ENCODE measurements at regions not wholly inside any gene's neighbourhood (a gene's known extent, or its start where the extent isn't known, plus 50 kb on each side); places are given as distances from the start of the nearest gene placed in this dataset.
"Not testable (repeated sequence)": the region's sequence is repeated elsewhere in the genome, so short reads cannot be mapped to it uniquely, and the experiment has no call there.

- peak; percentile 58 for DNase-seq (ENCODE audit: low spot score)
Observed at GRCh38 chr5:42949348-42950115, 90.6 kb downstream of the ANXA2R start.

DNA sequence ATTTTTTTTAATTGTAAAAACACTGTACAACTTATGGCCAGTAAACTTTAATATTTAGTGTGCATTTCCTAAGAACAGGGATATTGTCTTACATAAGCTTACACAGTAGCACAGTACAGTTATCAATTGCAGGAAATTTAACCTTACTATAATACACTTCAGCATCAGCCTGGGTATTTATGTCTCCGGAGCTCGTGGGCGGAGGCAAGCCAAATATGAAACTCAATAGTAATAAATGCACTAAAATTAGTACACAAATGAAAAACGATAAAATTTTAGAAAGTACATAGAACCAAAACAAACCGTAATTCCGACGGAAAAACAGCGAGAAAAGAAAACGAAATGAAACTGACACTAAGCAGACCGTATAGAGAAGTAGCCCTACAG is 91.2 kb downstream of the ANXA2R start:
- no peak for DNase-seq (ENCODE audit: low spot score)

GRCh38 chr5:42944989-42945388 is 95.1 kb downstream of the ANXA2R start:
- no peak for DNase-seq (ENCODE audit: low spot score)

- DNase-seq (ENCODE audit: low spot score), result no peak
Observed at GRCh38 chr5:42943931-42944631, 96.0 kb downstream of the ANXA2R start.

DNA sequence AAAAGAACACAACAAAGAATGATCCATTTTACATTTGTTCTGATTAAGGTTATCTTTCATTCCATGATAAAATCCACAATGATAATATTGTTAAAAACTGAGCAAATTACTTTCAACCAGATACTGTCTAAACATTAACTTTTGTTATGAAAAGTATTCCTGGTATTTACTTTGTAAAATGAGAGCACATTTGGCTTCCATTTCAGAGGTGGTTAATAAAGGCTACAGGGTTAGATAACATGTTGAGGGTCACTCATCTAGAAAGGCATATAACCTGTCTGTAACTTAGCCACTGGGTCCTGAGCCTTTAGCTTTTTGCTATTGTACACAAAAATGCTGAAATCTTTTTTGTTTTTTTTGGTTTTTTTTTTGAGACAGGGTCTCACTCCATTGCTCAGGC is 99.3 kb downstream of the ANXA2R start:
- no peak for DNase-seq (ENCODE audit: low spot score)

DNA sequence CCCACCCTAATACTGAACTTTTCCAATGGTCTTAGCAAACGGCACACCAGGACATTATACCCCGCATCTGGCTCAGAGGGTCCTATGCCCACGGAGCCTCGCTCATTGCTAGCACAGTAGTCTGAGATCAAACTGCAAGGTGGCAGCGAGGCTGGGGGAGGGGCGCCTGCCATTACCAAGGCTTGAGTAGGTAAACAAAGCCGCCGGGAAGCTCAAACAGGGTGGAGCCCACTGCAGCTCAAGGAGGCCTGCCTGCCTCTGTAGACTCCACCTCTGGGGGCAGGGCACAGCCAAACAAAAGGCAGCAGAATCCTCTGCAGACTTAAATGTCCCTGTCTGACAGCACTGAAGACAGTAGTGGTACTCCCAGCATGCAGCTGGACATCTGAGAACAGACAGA is 108.1 kb downstream of the ANXA2R start:
- not testable (repeated sequence) for DNase-seq (ENCODE audit: low spot score)

DNA sequence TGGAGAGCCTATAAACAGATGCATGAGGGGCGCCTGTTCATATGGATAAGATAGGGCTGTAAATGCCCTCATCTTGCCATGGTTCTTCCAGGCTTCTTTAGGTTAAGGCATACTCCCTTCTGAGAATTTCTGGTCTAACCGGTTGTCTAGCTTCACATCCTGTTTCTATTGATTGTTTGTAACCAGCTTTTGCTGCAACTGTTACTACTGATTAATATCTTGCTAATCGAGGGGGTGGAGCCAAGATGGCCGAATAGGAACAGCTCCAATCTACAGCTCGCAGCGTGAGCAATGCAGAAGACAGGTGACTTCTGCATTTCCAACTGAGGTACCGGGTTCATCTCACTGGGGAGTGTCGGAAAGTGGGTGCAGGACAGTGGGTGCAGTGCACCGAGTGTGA is 108.7 kb downstream of the ANXA2R start:
- not testable (repeated sequence) for DNase-seq (ENCODE audit: low spot score)

DNA sequence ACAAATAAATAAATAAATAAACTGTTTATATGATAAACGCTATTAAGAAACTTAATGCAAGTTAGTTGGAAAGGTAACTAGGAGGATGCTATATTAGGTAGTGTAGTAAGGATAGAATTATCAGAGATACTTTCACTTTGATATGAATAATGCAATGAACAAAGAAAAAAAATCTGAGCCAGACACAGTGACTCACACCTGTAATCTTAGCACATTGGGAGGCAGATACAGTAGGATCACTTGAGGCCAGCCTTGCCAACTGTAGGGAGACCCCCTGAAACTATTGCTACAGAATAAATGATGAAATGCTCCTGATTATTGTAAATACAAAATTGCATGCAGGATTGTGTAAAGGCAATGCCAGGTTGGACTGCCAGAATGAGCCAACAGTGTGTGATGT is 109.2 kb downstream of the ANXA2R start:
- no peak for DNase-seq (ENCODE audit: low spot score)

DNA sequence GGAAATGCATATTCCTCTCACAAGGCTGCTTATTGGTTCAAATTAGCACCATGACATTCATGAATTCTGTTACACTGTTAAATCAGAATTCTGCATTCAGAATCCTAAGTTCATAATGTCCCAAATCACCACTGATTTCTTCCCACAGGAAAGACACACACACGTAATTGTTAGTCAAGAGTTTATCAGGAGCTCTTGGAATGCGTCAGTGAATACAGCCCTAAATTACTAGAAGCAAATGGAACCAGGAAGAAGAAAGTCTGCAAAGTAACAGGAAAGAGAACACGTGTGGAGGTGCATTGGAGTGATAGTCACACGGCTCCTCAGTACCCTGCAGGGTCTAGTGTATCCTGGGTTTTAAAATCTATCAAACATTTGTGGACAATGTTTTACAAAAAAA is 110.2 kb downstream of the ANXA2R start:
- no peak for DNase-seq (ENCODE audit: low spot score)

GRCh38 chr5:42927730-42928129 is 112.4 kb downstream of the ANXA2R start:
- no peak for DNase-seq (ENCODE audit: low spot score)

GRCh38 chr5:42924686-42925085 is 113.0 kb upstream of the SELENOP start:
- DNase-seq (ENCODE audit: low spot score), result no peak

GRCh38 chr5:42924226-42924625 is 112.5 kb upstream of the SELENOP start:
- no peak for DNase-seq (ENCODE audit: low spot score)

DNA sequence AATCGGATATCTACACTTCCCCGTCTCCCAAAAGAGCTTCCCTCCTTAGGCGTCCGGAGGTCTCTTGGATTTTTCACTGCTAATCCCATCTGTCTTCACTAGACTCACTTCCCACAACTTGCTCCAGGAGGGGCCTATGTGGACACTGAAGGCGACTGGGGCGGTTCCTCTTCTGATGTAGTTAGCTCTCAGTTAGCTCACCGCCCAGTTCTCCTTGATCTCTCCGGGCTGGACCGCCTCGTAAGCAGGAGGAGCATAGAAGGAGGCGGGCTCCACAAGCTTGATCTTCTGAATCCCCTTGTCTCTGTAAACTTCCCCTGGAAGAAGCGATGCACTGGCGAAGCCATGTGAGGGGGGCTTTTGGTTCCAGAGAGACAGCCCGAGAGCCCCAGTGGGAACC is 112.0 kb upstream of the SELENOP start:
- no peak for DNase-seq (ENCODE audit: low spot score)

DNA sequence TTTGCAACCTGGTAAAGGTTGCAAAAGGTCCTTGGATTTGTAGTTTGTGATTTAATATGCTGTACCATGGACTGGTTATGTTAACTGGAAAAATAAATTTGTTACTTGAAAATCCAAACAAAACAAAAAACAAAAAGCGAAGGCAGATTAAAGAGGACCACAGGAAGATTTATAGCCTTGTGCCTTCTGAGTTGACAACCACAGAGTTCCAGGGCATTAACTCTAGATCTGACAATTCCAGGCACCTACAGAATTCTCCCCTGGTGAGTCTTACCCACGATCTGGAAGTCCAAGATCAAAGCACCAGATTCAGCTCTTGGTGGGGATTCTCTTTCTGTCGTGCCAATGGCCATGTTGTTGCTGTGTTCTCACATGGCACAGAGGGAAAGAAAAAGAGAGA is 107.9 kb upstream of the SELENOP start:
- no peak for DNase-seq (ENCODE audit: low spot score)

DNA sequence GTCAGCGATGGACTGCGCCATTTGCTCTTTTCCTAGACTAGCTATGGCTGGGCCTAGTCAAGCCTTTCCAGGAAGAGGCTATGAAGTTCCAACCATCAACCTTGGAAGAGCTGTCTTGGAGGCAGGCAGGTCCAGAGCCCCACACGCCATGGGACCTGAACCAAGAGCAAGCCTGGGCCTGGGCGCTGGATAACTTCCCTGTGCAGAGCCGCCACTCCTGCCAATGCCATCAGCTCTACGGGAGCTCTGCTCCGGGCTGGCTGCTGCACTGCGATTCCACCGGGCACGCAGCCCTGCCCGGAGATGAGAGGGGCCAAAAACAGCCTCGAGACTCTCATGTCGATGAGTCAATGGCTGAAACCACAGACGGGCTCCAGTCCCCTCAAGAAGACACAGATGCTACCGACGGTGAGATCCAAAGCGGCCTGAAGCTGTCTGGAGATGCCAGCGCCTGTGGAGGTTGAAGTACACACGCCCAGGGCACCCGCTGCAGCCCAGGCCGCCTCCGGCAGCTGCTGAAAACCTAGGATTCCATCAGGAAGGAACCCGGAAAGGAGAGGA is 103.7 kb upstream of the SELENOP start:
- no peak for DNase-seq (ENCODE audit: low spot score)

- no peak for DNase-seq (ENCODE audit: low spot score)
Observed at GRCh38 chr5:42912184-42912798, 100.6 kb upstream of the SELENOP start.

DNA sequence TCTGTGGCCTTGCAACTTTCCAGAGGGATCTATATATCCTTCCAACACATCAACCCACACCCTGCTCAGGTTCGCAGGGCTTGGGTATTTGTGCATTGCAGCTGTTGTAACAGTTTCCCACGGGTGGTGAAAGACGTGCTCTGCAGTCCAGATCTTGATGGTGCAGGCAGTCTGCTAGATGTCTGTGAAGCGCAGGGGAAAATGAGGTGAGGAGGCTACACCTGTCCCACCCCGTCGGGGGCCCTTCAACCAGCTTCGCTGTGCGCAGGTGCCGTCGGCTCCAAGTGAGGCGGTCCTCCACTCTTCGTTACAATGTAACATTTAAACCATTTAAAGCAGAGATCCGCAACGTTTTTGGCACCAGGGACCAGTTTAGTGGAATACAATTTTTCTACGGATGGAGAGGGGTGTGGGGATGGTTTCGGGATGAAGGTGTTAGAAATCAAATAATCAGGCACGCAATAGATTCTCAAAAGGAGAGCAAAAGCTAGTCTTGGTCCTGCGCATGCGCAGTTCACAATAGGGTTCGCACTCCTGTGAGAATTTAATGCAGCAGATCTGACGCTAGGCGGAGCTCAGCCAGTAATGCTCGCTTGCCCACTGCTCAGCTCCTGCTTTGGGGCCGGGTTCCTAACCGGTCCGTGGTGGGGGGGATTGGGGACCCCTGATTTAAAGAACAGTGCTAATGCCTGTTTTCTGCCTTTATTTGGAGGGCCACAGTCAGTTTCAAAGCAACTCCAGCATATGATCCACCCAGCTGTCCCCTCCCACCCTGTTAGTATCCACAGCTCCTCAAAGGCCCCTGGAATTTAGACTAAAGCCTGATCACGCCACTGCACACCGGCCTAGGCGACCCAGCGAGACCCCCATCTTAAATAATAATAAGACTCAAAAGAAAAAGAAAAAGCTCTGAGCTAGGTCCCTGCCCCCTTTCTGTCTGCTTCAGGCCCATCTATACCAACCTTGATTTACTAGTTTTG is 97.1 kb upstream of the SELENOP start:
- peak; percentile 90 for DNase-seq (ENCODE audit: low spot score)

- DNase-seq (ENCODE audit: low spot score), result no peak
Observed at GRCh38 chr5:42908086-42908485, 96.4 kb upstream of the SELENOP start.

DNA sequence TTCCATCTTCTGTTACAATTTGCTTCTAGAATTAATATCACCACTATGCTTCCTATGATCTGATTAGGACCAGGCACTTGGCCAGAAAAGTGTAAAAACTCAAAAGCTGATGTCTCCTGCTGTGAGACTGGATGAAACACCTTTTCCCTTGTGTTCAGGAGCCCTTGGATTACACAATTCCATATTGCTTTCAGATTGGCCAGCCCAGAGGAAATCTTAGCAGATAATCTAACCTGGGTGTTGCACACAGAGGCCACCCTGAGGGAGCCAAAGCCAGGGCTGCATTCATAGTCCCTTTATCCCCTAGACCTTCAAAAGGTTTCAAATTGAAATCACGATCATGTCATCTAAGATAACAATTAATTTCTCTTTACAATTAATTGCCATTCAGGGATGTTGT is 94.1 kb upstream of the SELENOP start:
- no peak for DNase-seq (ENCODE audit: low spot score)

GRCh38 chr5:42900734-42901133 is 89.0 kb upstream of the SELENOP start:
- DNase-seq (ENCODE audit: low spot score), result no peak

DNA sequence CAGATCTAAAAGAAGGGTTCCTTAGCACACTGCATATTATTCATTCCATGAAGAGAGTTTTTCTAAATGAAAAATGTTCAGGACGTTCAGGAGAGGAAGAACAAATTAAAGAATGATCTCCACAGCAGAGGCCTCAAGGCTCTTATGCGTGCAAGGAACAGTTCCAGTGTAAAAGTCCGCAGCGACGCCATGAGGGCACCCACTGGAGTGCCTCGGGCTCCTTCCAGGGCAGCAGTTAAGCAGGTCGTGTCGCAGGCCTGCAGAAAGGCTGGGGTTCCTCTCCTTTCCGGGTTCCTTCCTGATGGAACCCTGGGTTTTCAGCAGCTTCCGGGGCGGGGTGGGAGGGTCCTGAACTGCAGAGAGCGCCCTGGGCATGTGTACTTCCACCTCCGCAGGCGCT is 87.1 kb upstream of the SELENOP start:
- no peak for DNase-seq (ENCODE audit: low spot score)

GRCh38 chr5:42896523-42896922 is 84.8 kb upstream of the SELENOP start:
- no peak for DNase-seq (ENCODE audit: low spot score)

Measured in ureter (tissue), 1 donor.